Mesothelial cell of epicardium (in vitro differentiated cells): ENCODE measurements at regions not wholly inside any gene's neighbourhood (a gene's known extent, or its start where the extent isn't known, plus 50 kb on each side); places are given as distances from the start of the nearest gene placed in this dataset.

Experiments used
- DNase-seq, 2 experiments: peaks; one replicate each; pipeline ENCODE4 v3.0.0; 2021; ENCODE audit warnings: low spot score in 2 of 2; ENCODE audit not compliant: unreplicated experiment in 2 of 2
- H3K27ac Mint-ChIP-seq: 2 replicates; pipeline ENCODE4 v1.8.0; 2021; ENCODE audit warnings: mixed read lengths
- H3K27me3 Mint-ChIP-seq: 2 replicates; pipeline ENCODE4 v1.8.0; 2021; ENCODE audit warnings: low read depth, mixed read lengths
- H3K36me3 Mint-ChIP-seq: 2 replicates; pipeline ENCODE4 v1.8.0; 2021; ENCODE audit warnings: mixed read lengths
- H3K4me1 Mint-ChIP-seq: 2 replicates; pipeline ENCODE4 v1.8.0; 2021; ENCODE audit warnings: mixed read lengths
- H3K4me3 Mint-ChIP-seq: 2 replicates; pipeline ENCODE4 v1.8.0; 2021; ENCODE audit warnings: mild to moderate bottlenecking, moderate library complexity, mixed read lengths
- H3K9me3 Mint-ChIP-seq: 2 replicates; pipeline ENCODE4 v1.8.0; 2021; ENCODE audit warnings: mixed read lengths
- TF ChIP-seq, protein P1 (sequence below): fragments of 200-600 bp; sonication (generic); IDR thresholded peaks from one replicate; pipeline ENCODE4 v1.5.0; 2021; ENCODE audit warnings: antibody characterized with exemption; ENCODE audit not compliant: unreplicated experiment

GRCh38 chr6:81694855-81695254 lies 57.6 kb downstream of the TENT5A start:
- DNase-seq = no peak
- no peak overlapping the region for H3K27ac Mint-ChIP-seq
- H3K4me3 Mint-ChIP-seq = no peak overlapping the region
- TF ChIP-seq, protein P1, sequence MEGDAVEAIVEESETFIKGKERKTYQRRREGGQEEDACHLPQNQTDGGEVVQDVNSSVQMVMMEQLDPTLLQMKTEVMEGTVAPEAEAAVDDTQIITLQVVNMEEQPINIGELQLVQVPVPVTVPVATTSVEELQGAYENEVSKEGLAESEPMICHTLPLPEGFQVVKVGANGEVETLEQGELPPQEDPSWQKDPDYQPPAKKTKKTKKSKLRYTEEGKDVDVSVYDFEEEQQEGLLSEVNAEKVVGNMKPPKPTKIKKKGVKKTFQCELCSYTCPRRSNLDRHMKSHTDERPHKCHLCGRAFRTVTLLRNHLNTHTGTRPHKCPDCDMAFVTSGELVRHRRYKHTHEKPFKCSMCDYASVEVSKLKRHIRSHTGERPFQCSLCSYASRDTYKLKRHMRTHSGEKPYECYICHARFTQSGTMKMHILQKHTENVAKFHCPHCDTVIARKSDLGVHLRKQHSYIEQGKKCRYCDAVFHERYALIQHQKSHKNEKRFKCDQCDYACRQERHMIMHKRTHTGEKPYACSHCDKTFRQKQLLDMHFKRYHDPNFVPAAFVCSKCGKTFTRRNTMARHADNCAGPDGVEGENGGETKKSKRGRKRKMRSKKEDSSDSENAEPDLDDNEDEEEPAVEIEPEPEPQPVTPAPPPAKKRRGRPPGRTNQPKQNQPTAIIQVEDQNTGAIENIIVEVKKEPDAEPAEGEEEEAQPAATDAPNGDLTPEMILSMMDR = no peak
- peaks cover 2% of the 10 kb centered on the region for H3K4me1 Mint-ChIP-seq
- no peaks in the 10 kb centered on the region for H3K9me3 Mint-ChIP-seq
- no peaks in the 10 kb centered on the region for H3K36me3 Mint-ChIP-seq
- peaks cover 2% of the 10 kb centered on the region for H3K27me3 Mint-ChIP-seq

DNA sequence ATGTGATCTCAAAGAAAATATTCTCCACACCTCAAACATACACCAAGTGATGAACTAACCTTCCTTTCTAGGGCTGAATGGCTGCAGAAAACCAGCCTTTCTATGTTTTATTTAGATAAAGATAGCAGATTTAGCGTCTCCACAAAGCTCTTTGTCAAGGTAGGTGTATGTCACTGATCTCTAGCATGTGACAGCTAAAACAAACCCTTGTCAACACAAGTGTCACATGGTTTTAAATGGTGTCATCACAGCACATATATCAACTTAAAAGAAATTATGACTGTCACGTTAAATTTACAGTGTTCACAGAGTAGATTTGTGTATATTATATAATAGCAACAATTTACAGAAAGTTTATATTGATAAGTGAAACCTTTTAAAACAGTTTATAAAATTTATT lies 58.3 kb downstream of the TENT5A start:
- Mint-ChIP-seq H3K4me1 (peaks cover 2% of the 10 kb centered on the region), H3K27ac (no peak overlapping the region), H3K9me3 (no peaks in the 10 kb centered on the region), H3K27me3 (peaks cover 2% of the 10 kb centered on the region), H3K36me3 (no peaks in the 10 kb centered on the region), H3K4me3 (no peak overlapping the region)
- no peak for DNase-seq
- TF ChIP-seq, protein P1 = no peak

- H3K4me3 Mint-ChIP-seq = no peak overlapping the region
- no peak for DNase-seq
- no peaks in the 10 kb centered on the region for H3K36me3 Mint-ChIP-seq
- no peaks in the 10 kb centered on the region for H3K9me3 Mint-ChIP-seq
- peaks cover 2% of the 10 kb centered on the region for H3K4me1 Mint-ChIP-seq
- H3K27me3 Mint-ChIP-seq = peaks cover 2% of the 10 kb centered on the region
- TF ChIP-seq, protein P1 = no peak
- H3K27ac Mint-ChIP-seq = no peak overlapping the region
Observed at GRCh38 chr6:81693266-81693665, 59.2 kb downstream of the TENT5A start.

DNA sequence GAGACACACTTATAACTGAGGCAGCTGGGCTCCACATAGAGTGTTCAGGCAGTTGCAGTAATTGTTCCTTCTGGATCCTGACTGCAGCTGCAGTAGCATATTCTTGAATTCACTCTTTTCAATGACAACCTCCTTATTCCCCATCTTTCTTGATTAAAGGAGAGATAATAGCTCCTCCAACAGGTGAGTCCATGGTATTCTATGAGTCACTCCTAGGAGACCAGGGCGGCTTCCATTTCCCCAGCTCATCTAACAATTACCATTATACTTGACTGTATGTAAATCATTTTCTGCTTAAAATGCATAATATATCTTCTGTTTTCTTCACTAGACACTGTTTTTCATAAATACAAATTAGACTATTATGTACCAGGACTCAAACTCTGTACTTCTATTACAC lies 62.4 kb downstream of the TENT5A start:
- Mint-ChIP-seq H3K36me3 (no peaks in the 10 kb centered on the region), H3K4me1 (peaks cover 4% of the 10 kb centered on the region), H3K4me3 (no peak overlapping the region), H3K9me3 (no peaks in the 10 kb centered on the region), H3K27me3 (peaks cover 2% of the 10 kb centered on the region), H3K27ac (no peak overlapping the region)
- TF ChIP-seq, protein P1 = no peak
- DNase-seq = no peak

- no peak overlapping the region for H3K4me3 Mint-ChIP-seq
- H3K9me3 Mint-ChIP-seq = no peaks in the 10 kb centered on the region
- H3K36me3 Mint-ChIP-seq = no peaks in the 10 kb centered on the region
- peaks cover 4% of the 10 kb centered on the region for H3K4me1 Mint-ChIP-seq
- H3K27me3 Mint-ChIP-seq = peaks cover 2% of the 10 kb centered on the region
- no peak overlapping the region for H3K27ac Mint-ChIP-seq
- DNase-seq = no peak
- TF ChIP-seq, protein P1 = no peak
Observed at GRCh38 chr6:81689580-81689979, 62.9 kb downstream of the TENT5A start.

GRCh38 chr6:81683912-81684311 lies 68.6 kb downstream of the TENT5A start:
- Mint-ChIP-seq H3K9me3 (no peaks in the 10 kb centered on the region), H3K27me3 (no peaks in the 10 kb centered on the region), H3K27ac (no peak overlapping the region), H3K36me3 (no peaks in the 10 kb centered on the region), H3K4me1 (peaks cover 4% of the 10 kb centered on the region), H3K4me3 (no peak overlapping the region)
- DNase-seq = no peak
- TF ChIP-seq, protein P1 = no peak
